ENCODE measurements at regions not wholly inside any gene's neighbourhood (a gene's known extent, or its start where the extent isn't known, plus 50 kb on each side); places are given as distances from the start of the nearest gene placed in this dataset.

DNA sequence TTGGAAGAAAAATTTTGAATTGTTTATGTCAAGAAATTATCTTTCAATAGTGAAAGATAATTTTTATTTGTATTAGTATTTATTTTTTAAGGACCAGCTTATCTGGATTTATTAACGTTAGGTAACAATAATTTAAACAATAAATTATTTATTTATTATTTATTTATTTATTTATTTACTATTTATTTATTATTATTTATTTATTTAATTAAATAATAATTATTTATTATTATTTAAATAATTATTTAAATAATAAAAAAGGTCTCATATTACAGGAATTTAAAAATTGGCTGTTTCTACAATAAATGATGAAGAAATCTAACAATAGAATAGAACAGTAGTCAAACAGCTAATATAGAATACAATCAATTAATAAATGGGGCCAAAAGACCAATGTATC, 618.7 kb upstream of the BRINP3 start:
- intact Hi-C loops (cut with micrococcal nuclease; ENCODE audit: unreplicated experiment): no loop called here
- Histone ChIP-seq H3K79me2 (ENCODE audit: control insufficient read depth, insufficient read depth, low read length) (no peaks in the 10 kb centered on the region), H3K36me3 (ENCODE audit: control insufficient read depth in 2 of 2, insufficient read depth in 2 of 2, low read length in 1 of 2) (no peaks in the 10 kb centered on the region), H3K9ac (ENCODE audit: control insufficient read depth, insufficient read depth, low read length) (no peak overlapping the region), H3K27ac (ENCODE audit: control insufficient read depth, insufficient read depth) (no peak overlapping the region), H3K4me1 (ENCODE audit: control insufficient read depth, insufficient read depth, low read length) (no peaks in the 10 kb centered on the region), H3K9me3 (replicated peaks; ENCODE audit: control insufficient read depth, insufficient read depth, low read length) (no peaks in the 10 kb centered on the region), H3K4me3 (no peak overlapping the region), H3K4me2 (ENCODE audit: control insufficient read depth, insufficient read depth) (no peak overlapping the region), H2AFZ (ENCODE audit: control insufficient read depth, low read depth, low read length) (no peak overlapping the region), H4K20me1 (ENCODE audit: control insufficient read depth, insufficient read depth) (no peaks in the 10 kb centered on the region), H3K27me3 (replicated peaks in 1 of 2; ENCODE audit: control insufficient read depth in 2 of 2, insufficient read depth in 2 of 2, low read length in 1 of 2) (no peaks in the 10 kb centered on the region)
- TF ChIP-seq PKNOX1 (IDR thresholded peaks at IDR 0.05) (no peak), ESRRA (IDR thresholded peaks at IDR 0.05; ENCODE audit: low read length) (no peak), GABPA (IDR thresholded peaks at IDR 0.05; ENCODE audit: low read depth) (no peak), CBFB (IDR thresholded peaks at IDR 0.05; ENCODE audit: low read depth) (no peak), STAT1 (conservative IDR thresholded peaks at IDR 0.05) (no peak), ZNF274 (IDR thresholded peaks at IDR 0.05; ENCODE audit: insufficient read depth, insufficient read length) (no peak)
- in situ Hi-C loops (cut with MboI): no loop called here
- ATAC-seq (no peak), DNase-seq (ENCODE audit: low read depth, low spot score) (no peak), FAIRE-seq (no peak)
- ChIA-PET CTCF (no interaction called here), POLR2A (no interaction called here), RAD21 (ENCODE audit: unreplicated experiment) (no interaction called here), SMC1A (ENCODE audit: uncharacterized antibody, unreplicated experiment) (no interaction called here)
- 0% methylated on average over 1 of the region's 1 CpG for WGBS (ENCODE audit: insufficient coverage, insufficient replicate concordance, low lambda C conversion rate, missing lambda C conversion rate)
- no TSS peak for BruUV-seq (replicated peaks)

- in situ Hi-C loops (cut with MboI) (no loop called here), intact Hi-C loops (cut with micrococcal nuclease; ENCODE audit: unreplicated experiment) (no loop called here)
- ATAC-seq (no peak), DNase-seq (ENCODE audit: low read depth, low spot score) (no peak), FAIRE-seq (no peak)
- Histone ChIP-seq H3K36me3 (ENCODE audit: control insufficient read depth in 2 of 2, insufficient read depth in 2 of 2, low read length in 1 of 2) (no peaks in the 10 kb centered on the region), H3K27me3 (replicated peaks in 1 of 2; ENCODE audit: control insufficient read depth in 2 of 2, insufficient read depth in 2 of 2, low read length in 1 of 2) (no peaks in the 10 kb centered on the region), H3K4me1 (ENCODE audit: control insufficient read depth, insufficient read depth, low read length) (no peaks in the 10 kb centered on the region), H3K9ac (ENCODE audit: control insufficient read depth, insufficient read depth, low read length) (no peak overlapping the region), H4K20me1 (ENCODE audit: control insufficient read depth, insufficient read depth) (no peaks in the 10 kb centered on the region), H3K27ac (ENCODE audit: control insufficient read depth, insufficient read depth) (no peak overlapping the region), H3K9me3 (replicated peaks; ENCODE audit: control insufficient read depth, insufficient read depth, low read length) (no peaks in the 10 kb centered on the region), H3K4me3 (no peak overlapping the region), H3K79me2 (ENCODE audit: control insufficient read depth, insufficient read depth, low read length) (no peaks in the 10 kb centered on the region), H3K4me2 (ENCODE audit: control insufficient read depth, insufficient read depth) (no peak overlapping the region), H2AFZ (ENCODE audit: control insufficient read depth, low read depth, low read length) (no peak overlapping the region)
- no TSS peak for BruUV-seq (replicated peaks)
- ChIA-PET RAD21 (ENCODE audit: unreplicated experiment) (no interaction called here), SMC1A (ENCODE audit: uncharacterized antibody, unreplicated experiment) (no interaction called here), CTCF (no interaction called here), POLR2A (no interaction called here)
- TF ChIP-seq, protein P1, sequence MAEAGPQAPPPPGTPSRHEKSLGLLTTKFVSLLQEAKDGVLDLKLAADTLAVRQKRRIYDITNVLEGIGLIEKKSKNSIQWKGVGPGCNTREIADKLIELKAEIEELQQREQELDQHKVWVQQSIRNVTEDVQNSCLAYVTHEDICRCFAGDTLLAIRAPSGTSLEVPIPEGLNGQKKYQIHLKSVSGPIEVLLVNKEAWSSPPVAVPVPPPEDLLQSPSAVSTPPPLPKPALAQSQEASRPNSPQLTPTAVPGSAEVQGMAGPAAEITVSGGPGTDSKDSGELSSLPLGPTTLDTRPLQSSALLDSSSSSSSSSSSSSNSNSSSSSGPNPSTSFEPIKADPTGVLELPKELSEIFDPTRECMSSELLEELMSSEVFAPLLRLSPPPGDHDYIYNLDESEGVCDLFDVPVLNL (IDR thresholded peaks at IDR 0.05; ENCODE audit: low read depth, low read length): no peak
- WGBS (ENCODE audit: insufficient coverage, insufficient replicate concordance, low lambda C conversion rate, missing lambda C conversion rate): 15% methylated on average over 4 of the region's 4 CpGs
These were observed 622.0 kb upstream of the BRINP3 start for GRCh38 chr1:191099696-191100095.

Data from GM12878 (cell line).